ENCODE measurements at regions not wholly inside any gene's neighbourhood (a gene's known extent, or its start where the extent isn't known, plus 50 kb on each side); places are given as distances from the start of the nearest gene placed in this dataset.
A peak's percentile ranks its signal among the peaks of the same experiment; 100 is the strongest.

DNA sequence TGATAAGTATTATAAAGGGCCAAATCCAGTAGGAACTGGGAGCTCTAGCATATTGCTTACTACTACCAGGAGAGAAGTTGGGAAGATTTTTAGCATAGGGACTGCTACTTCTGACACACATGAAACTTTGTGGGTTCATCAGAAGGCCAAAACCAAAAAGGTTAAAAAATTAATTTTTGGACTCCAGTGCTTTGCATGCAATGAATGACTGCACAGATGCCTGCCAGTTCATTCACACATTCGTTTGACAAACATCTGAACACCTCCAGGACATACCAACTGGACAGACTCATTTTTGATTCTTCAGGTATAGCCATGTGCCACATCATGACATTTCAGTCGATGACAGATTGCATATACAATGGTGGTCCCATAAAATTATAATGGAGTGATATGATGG, 79.8 kb downstream of the MID1IP1 start:
- peaks cover 33% of the 10 kb centered on the region for H3K4me1 Mint-ChIP-seq (ENCODE audit: low read depth)
- DNase-seq = no peak
- H3K9me3 Mint-ChIP-seq = no peaks in the 10 kb centered on the region

GRCh38 chrX:38881727-38882126, 80.5 kb downstream of the MID1IP1 start:
- Mint-ChIP-seq H3K27ac (no peak overlapping the region), H3K36me3 (ENCODE audit: low read depth) (no peaks in the 10 kb centered on the region), H3K9me3 (no peaks in the 10 kb centered on the region), H3K4me1 (ENCODE audit: low read depth) (peaks cover 38% of the 10 kb centered on the region), H3K4me3 (no peak overlapping the region), H3K27me3 (ENCODE audit: insufficient read depth) (no peaks in the 10 kb centered on the region; the same call in 1 of the 2 replicates)
- DNase-seq = no peak
- TF ChIP-seq CTCF (IDR thresholded peaks at IDR 0.05) = no peak

More for the DNA sequence above, 79.8 kb downstream of the MID1IP1 start:
- Mint-ChIP-seq H3K27me3 (ENCODE audit: insufficient read depth) (no peaks in the 10 kb centered on the region; the same call in 1 of the 2 replicates), H3K27ac (no peak overlapping the region; the same call in 1 of the 2 replicates), H3K36me3 (ENCODE audit: low read depth) (no peaks in the 10 kb centered on the region), H3K4me3 (no peak overlapping the region)
- TF ChIP-seq CTCF (IDR thresholded peaks at IDR 0.05) = no peak

DNA sequence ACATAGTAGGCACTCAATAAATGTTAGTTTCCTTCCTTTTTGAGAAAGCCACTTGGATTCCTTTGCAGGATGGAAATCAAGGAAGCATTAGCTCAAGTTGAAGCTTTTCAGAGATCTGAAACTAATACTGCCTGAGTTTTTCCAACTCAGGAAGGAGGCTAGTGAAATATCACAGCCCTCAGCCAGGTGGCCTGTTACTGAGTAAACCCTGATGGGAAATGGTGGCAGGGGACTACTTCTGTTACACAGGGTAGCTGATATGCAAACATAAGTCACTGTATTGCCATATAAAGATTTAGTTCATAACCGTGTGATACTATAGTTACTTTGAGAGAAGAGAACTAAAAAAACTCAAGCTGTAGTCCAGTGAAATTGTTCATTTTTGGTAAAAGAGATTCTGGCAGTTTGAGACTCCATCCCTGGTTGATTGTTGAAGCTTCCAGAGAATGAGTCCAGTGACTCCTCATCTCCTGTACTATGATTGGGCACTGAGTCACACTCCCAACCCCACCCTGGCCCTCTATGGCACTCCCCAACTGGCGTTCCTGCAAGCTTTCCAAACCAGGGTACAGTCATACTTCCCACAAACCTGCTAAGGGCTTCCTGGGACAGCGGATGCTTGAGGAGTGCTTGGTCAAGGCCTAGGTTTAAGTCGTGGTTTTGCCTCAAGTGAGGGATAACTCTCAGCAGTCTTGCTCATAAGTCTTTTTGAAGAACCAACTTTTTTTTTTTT, 81.8 kb downstream of the MID1IP1 start:
- H3K4me3 Mint-ChIP-seq = no peak overlapping the region

GRCh38 chrX:38886112-38886511, 84.9 kb downstream of the MID1IP1 start:
- DNase-seq = no peak
- TF ChIP-seq CTCF (IDR thresholded peaks at IDR 0.05) = no peak
- Mint-ChIP-seq H3K4me1 (ENCODE audit: low read depth) (peaks cover 27% of the 10 kb centered on the region), H3K9me3 (no peaks in the 10 kb centered on the region), H3K27ac (no peak overlapping the region), H3K36me3 (ENCODE audit: low read depth) (no peaks in the 10 kb centered on the region), H3K27me3 (ENCODE audit: insufficient read depth) (no peaks in the 10 kb centered on the region; the same call in none of the 2 replicates), H3K4me3 (no peak overlapping the region)

More for the DNA sequence above, 81.8 kb downstream of the MID1IP1 start:
- Mint-ChIP-seq H3K27ac (peak overlapping the region; percentile 80), H3K27me3 (ENCODE audit: insufficient read depth) (no peaks in the 10 kb centered on the region; the same call in 1 of the 2 replicates), H3K4me1 (ENCODE audit: low read depth) (peaks cover 45% of the 10 kb centered on the region), H3K9me3 (no peaks in the 10 kb centered on the region), H3K36me3 (ENCODE audit: low read depth) (no peaks in the 10 kb centered on the region)
- peak; percentile 92 for DNase-seq
- TF ChIP-seq CTCF (IDR thresholded peaks at IDR 0.05) = no peak

- Mint-ChIP-seq H3K27me3 (ENCODE audit: insufficient read depth) (no peaks in the 10 kb centered on the region; the same call in none of the 2 replicates), H3K27ac (no peak overlapping the region), H3K9me3 (no peaks in the 10 kb centered on the region), H3K36me3 (ENCODE audit: low read depth) (no peaks in the 10 kb centered on the region), H3K4me1 (ENCODE audit: low read depth) (peaks cover 37% of the 10 kb centered on the region), H3K4me3 (no peak overlapping the region)
- peak; percentile 1 for DNase-seq
- no peak for TF ChIP-seq CTCF (IDR thresholded peaks at IDR 0.05)
Observed at GRCh38 chrX:38887222-38887621, 86.0 kb downstream of the MID1IP1 start.

Data from HFFc6 (cell line).